T-helper 1 cell treated with Interleukin-12 subunit alpha and Interleukin-12 subunit beta and Interleukin-4 antibody, amounts not matched to agents 30 μg/mL and 1 μg/mL, for 36 hours (primary cell): ENCODE measurements at regions not wholly inside any gene's neighbourhood (a gene's known extent, or its start where the extent isn't known, plus 50 kb on each side); places are given as distances from the start of the nearest gene placed in this dataset.

ENCODE experiments used
- H3K27ac Mint-ChIP-seq: one replicate; pipeline ENCODE4 v1.8.0; 2021; ENCODE audit warnings: mild to moderate bottlenecking, mixed read lengths
- H3K27me3 Mint-ChIP-seq: one replicate; pipeline ENCODE4 v1.8.0; 2021; ENCODE audit warnings: low read depth, mixed read lengths
- H3K36me3 Mint-ChIP-seq: one replicate; pipeline ENCODE4 v1.8.0; 2021; ENCODE audit warnings: low read depth, mixed read lengths
- H3K4me1 Mint-ChIP-seq: one replicate; pipeline ENCODE4 v1.8.0; 2021; ENCODE audit warnings: low read depth, mixed read lengths
- H3K4me3 Mint-ChIP-seq: one replicate; pipeline ENCODE4 v1.8.0; 2021; ENCODE audit warnings: mild to moderate bottlenecking, moderate library complexity, mixed read lengths
- H3K9me3 Mint-ChIP-seq: one replicate; pipeline ENCODE4 v1.8.0; 2021; ENCODE audit warnings: mixed read lengths

DNA sequence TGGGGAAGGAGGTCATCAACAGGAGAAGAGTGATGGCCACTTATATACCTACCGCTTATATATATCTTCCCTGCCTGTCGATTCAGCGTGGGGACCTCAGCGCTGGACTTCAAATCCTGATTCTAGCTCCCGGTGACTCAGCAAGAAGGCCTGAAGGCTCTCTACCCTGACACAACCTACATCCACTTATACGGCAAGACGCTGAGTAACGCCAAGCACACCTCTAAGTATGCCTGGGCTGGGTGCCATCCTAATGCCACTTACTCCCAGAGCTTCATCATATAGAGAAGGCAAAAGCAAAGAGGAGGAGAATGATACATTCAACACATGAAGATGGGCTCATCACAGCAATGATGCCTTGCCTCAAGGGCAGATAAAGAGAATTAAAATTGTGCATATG lies 198.3 kb downstream of the CHIC2 start:
- Mint-ChIP-seq H3K36me3 (no peaks in the 10 kb centered on the region), H3K4me1 (no peaks in the 10 kb centered on the region), H3K4me3 (no peak overlapping the region), H3K27me3 (no peaks in the 10 kb centered on the region), H3K27ac (no peak overlapping the region), H3K9me3 (no peaks in the 10 kb centered on the region)

DNA sequence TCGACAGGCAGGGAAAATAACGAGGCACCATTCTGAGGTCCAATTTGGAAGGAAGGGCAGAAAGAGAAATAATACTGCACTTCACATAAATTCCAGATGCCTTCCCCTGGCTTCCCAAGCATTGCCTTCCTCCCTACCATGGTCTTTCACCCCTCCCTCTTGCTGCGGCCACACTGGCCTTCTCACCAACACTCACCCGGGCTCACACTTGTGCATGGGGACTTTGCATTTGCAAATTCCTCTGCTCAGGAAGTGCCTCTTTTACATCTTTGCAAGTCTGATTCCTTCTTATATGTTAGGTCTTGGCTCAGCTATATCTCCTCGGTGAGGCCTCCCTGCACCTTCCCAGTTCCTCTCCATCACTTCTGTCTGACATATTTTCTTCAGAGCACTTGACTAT lies 199.4 kb downstream of the CHIC2 start:
- Mint-ChIP-seq H3K27ac (no peak overlapping the region), H3K4me3 (no peak overlapping the region), H3K36me3 (no peaks in the 10 kb centered on the region), H3K4me1 (no peaks in the 10 kb centered on the region), H3K9me3 (no peaks in the 10 kb centered on the region), H3K27me3 (peaks cover 3% of the 10 kb centered on the region)

DNA sequence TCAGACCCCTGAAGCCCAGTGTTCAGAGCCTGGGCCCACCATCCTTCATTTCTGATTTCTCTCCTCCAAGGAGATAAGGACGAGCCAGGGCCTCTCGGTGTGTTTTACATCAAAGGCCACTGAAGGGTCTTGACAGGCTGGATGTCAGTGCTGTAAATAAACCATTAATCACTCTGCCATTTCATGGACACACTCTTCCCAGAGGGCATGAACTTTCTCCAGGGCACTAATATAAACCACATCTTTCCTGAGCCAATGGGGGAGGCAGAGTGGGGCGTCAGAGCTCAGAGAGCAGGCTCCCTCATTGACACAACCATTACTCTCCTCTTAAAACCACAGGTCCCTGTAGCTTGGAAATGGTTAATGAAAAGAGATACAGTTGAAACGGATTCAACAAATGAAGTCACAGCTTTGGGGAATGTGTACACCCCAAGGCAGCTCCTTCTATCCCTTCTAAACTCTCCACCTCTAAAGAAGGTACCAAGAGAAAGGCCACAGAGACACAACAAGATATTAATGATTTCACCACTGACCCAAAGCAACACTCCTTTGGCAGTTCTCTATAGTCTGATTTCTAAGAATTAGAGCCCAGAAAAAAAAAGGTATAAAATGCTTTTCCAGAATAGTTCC lies 200.6 kb downstream of the CHIC2 start:
- no peaks in the 10 kb centered on the region for H3K9me3 Mint-ChIP-seq
- no peak overlapping the region for H3K4me3 Mint-ChIP-seq
- H3K27me3 Mint-ChIP-seq, result peaks cover 9% of the 10 kb centered on the region
- no peaks in the 10 kb centered on the region for H3K4me1 Mint-ChIP-seq
- H3K36me3 Mint-ChIP-seq, result no peaks in the 10 kb centered on the region
- no peak overlapping the region for H3K27ac Mint-ChIP-seq

DNA sequence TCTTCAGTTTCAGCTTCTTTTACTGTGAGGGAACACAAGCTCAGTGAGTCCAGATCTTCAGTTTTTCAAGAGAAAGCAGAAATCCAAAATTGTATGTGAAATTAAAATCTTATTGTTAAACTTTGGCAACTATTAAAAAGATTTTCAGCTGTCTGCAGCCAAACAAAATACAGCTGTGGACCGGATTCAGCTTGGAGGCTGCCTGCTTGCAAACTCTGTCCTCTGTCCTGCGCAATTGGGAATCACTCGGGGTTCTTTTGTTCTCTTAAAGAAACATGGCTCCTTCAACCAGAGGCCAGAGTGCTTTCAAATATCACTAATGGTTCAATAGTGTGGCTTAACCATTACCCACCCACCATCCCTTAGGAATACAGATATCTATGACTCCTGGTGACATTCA lies 201.2 kb downstream of the CHIC2 start:
- H3K27me3 Mint-ChIP-seq, result peaks cover 9% of the 10 kb centered on the region
- no peaks in the 10 kb centered on the region for H3K9me3 Mint-ChIP-seq
- H3K27ac Mint-ChIP-seq, result no peak overlapping the region
- no peaks in the 10 kb centered on the region for H3K4me1 Mint-ChIP-seq
- no peaks in the 10 kb centered on the region for H3K36me3 Mint-ChIP-seq
- no peak overlapping the region for H3K4me3 Mint-ChIP-seq

DNA sequence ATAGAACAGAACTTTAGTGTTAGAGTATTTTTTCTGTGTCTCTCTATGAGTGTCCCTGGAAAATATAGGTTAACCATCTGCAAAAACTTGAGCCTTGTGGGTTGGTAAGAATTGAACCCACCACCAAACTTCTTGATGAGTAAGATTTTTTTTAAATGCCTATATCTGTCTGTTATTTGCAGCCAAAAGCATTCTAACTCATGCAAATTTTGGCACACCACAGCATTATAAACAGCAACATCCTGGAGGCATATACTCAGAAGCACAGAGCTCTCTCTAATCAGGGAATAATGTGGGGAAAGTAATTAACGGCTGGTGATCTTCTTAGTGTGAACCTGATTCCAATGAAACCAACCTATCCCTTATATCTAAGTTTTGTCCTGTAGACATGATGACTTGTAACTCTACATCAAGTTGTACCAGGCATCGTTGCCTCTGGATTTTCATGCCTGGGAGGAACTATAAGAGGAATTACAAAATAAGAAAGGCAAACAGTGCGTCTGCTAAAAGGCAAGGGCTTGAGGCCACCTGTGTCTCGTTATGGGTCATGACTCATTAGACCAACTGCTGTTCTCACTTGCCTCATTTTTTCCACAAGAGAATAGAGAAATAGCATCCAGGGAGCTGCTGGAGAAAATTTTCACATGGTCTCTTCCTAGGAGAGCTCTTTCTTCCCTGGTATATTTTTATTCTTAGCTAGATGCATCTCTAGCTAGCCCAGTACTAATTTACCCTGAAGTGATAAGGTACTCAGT lies 202.4 kb downstream of the CHIC2 start:
- Mint-ChIP-seq H3K9me3 (no peaks in the 10 kb centered on the region), H3K4me1 (no peaks in the 10 kb centered on the region), H3K36me3 (no peaks in the 10 kb centered on the region), H3K27me3 (peaks cover 9% of the 10 kb centered on the region), H3K27ac (no peak overlapping the region), H3K4me3 (no peak overlapping the region)

DNA sequence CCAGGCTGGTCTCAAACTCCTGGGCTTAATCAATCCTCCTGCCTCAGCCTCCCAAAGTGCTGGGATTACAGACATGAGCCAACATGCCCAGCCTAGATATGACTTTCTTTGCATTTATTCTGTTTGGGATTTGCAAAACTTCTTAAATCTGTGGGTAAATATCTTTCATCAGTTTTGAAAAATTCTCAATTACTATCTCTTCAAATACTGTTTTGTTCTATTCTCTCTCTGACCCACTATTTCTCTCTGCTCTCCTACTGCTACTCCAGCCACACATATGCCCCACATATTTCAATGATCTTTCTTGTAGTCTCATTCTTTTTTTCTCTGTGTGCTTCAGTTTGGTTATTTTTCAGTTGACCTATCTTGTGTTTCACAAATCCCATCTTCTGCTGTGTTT lies 205.1 kb downstream of the CHIC2 start:
- H3K36me3 Mint-ChIP-seq, result no peaks in the 10 kb centered on the region
- peaks cover 9% of the 10 kb centered on the region for H3K27me3 Mint-ChIP-seq
- H3K4me3 Mint-ChIP-seq, result no peak overlapping the region
- no peaks in the 10 kb centered on the region for H3K9me3 Mint-ChIP-seq
- H3K27ac Mint-ChIP-seq, result no peak overlapping the region
- H3K4me1 Mint-ChIP-seq, result no peaks in the 10 kb centered on the region

DNA sequence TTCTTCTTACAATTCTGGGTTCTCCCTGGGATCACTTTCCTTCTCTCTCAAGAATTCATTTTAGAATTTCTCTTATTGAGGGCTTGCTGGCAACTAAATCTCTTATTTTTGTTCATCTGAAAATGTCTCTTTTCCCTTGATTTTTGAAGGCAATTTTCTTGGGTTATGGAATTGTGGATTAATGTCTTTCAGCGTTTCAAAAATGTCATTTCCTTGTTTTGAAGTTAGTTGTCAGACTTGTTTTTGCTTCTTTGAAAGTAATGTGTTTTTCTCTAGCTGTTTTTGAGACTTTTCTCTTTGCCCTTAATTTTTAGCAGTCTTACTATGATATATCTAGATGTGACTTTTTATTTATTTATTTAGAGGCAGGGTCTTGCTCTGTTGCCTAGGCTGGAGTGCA lies 205.7 kb downstream of the CHIC2 start:
- no peak overlapping the region for H3K4me3 Mint-ChIP-seq
- no peaks in the 10 kb centered on the region for H3K9me3 Mint-ChIP-seq
- no peaks in the 10 kb centered on the region for H3K36me3 Mint-ChIP-seq
- H3K27me3 Mint-ChIP-seq, result peaks cover 9% of the 10 kb centered on the region
- H3K27ac Mint-ChIP-seq, result no peak overlapping the region
- no peaks in the 10 kb centered on the region for H3K4me1 Mint-ChIP-seq

DNA sequence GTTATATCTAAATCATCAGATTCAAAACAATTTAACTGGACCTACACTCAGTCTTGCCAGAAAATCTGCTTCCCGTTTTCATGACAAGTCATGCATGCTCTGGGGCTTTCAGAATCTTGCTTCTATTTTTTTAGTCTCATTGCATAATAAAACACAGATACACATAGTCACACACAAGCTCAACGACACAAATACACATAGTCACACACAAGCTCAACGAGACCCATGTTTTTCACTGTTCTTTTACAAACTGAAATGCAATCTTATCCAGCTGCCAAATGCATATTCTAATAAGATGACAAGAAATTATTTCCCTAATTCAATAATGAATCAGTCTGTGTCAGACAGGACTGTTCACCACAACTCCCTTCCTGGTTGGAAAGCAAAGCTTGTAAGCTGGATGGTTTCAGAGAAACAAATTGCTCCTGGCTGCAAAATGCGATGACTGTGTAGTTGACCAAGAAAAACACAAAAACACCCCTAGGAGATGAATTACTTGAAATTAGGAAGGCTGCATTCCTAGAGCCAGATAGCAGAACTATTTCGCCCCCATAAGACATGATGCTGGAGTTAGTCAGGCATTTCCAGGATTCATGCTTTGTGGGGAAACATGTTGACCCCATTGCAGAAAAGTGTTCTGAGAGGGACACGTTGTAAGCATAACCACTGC lies 208.7 kb downstream of the CHIC2 start:
- H3K4me1 Mint-ChIP-seq, result no peaks in the 10 kb centered on the region
- no peak overlapping the region for H3K4me3 Mint-ChIP-seq
- H3K27ac Mint-ChIP-seq, result no peak overlapping the region
- no peaks in the 10 kb centered on the region for H3K36me3 Mint-ChIP-seq
- no peaks in the 10 kb centered on the region for H3K9me3 Mint-ChIP-seq
- H3K27me3 Mint-ChIP-seq, result peaks cover 9% of the 10 kb centered on the region

DNA sequence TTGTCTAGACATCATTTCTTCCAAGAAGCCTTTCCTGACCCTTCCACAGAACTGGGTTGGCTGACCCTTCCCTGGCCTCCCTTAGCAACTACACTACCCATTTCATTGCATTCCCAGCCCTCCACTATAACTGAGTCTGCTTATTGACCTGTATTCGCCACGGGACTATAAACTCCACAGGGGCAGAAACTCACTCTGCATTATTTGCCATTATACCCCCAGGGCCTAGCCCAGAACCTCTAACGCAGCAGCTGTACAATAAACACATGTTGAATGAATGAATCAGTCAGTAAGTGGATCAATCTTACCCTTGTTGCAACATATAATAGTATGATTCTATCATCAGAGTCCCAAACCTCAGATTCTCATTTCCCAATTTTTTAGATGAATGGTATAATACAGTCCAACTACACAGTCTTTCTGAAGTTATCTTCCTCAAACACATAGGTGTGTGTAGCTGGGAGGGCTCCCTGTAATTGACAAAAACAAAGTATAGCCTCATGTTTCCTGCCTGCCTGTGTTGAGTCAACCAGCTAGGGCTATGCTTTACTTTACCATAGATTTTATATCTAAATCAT lies 209.3 kb downstream of the CHIC2 start:
- Mint-ChIP-seq H3K27me3 (peaks cover 6% of the 10 kb centered on the region), H3K36me3 (no peaks in the 10 kb centered on the region), H3K4me1 (no peaks in the 10 kb centered on the region), H3K9me3 (no peaks in the 10 kb centered on the region), H3K4me3 (no peak overlapping the region), H3K27ac (no peak overlapping the region)

DNA sequence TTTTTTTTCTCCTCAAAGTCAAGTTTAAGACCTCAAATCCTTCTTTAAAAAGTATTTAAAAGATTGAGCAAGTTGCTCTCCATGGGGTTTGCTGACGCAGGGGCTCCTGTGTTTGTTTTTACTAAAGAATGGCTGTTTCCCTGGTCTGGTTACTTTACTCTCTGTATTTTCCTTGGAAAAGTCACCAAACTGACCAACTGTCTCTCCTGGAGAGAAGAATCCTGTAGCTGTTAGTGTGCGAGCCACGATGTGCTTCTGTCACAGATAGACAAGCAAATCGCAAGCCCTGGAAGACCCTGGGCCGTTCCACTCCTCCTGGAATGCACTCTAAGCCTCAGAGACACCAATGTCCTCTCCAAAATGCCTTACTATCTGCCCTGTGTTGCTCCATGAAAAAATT lies 212.1 kb downstream of the CHIC2 start:
- Mint-ChIP-seq H3K27me3 (no peaks in the 10 kb centered on the region), H3K36me3 (no peaks in the 10 kb centered on the region), H3K9me3 (no peaks in the 10 kb centered on the region), H3K4me1 (no peaks in the 10 kb centered on the region), H3K27ac (no peak overlapping the region), H3K4me3 (no peak overlapping the region)

DNA sequence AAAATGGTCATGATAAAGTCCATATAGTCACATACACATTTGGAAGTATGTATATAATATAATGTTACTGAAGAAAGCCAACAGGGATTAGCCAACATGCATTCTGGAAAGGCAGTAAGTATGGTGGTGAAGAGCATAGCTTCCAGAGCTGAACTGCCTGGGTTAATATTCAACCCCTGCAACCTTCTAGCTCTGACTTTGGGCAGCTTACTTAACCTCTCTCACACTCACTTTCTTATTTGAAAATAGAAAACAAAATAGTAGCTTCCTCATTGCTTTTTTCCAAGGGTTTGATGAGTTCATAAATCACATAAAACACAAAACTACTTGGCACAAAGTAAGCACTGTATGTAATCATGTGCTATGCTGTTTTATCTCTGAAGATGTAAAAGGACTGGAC lies 216.4 kb downstream of the CHIC2 start:
- H3K36me3 Mint-ChIP-seq, result no peaks in the 10 kb centered on the region
- H3K4me1 Mint-ChIP-seq, result no peaks in the 10 kb centered on the region
- no peak overlapping the region for H3K27ac Mint-ChIP-seq
- no peaks in the 10 kb centered on the region for H3K27me3 Mint-ChIP-seq
- no peaks in the 10 kb centered on the region for H3K9me3 Mint-ChIP-seq
- no peak overlapping the region for H3K4me3 Mint-ChIP-seq

DNA sequence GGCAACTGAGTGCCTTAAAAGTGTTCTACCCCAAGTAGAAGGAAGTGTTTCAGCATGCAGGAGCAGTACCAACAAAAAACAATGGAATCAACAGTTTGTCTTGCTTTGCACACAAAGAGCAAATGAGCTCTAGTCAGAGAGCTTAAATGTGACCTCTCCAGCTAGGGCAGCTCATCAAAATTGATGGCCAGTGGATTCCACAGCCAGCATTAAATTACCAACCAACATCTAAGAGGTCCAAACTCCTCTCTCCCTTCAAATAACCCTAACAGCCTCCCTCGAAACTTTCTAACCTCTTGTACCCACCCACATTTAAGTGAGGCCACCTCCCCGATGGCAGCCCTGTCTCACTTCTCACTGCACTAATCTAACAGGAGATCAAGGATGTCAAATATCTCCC lies 219.9 kb downstream of the CHIC2 start:
- H3K36me3 Mint-ChIP-seq, result no peaks in the 10 kb centered on the region
- H3K27ac Mint-ChIP-seq, result no peak overlapping the region
- no peaks in the 10 kb centered on the region for H3K9me3 Mint-ChIP-seq
- no peaks in the 10 kb centered on the region for H3K27me3 Mint-ChIP-seq
- H3K4me3 Mint-ChIP-seq, result no peak overlapping the region
- H3K4me1 Mint-ChIP-seq, result no peaks in the 10 kb centered on the region

DNA sequence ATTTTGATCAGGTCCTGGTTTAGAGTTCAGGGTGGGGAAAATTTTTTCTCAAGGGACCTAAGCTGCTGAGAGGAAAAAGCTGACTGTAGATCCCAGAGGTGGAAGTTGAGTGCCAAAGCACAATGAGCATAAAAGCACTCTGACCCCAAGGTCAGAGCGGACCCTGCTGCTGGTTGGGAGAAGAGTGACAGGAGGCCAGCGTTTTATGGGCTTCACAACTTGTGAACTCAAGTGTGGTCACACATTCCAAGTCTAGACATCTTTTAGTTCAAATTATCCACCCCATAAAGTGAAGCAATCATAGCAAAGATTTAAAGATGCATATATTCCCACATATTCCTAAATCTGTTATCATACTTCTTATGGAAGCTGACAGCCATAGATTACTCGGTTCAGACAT lies 220.3 kb downstream of the CHIC2 start:
- Mint-ChIP-seq H3K36me3 (no peaks in the 10 kb centered on the region), H3K27ac (no peak overlapping the region), H3K4me3 (no peak overlapping the region), H3K4me1 (no peaks in the 10 kb centered on the region), H3K27me3 (no peaks in the 10 kb centered on the region), H3K9me3 (no peaks in the 10 kb centered on the region)

DNA sequence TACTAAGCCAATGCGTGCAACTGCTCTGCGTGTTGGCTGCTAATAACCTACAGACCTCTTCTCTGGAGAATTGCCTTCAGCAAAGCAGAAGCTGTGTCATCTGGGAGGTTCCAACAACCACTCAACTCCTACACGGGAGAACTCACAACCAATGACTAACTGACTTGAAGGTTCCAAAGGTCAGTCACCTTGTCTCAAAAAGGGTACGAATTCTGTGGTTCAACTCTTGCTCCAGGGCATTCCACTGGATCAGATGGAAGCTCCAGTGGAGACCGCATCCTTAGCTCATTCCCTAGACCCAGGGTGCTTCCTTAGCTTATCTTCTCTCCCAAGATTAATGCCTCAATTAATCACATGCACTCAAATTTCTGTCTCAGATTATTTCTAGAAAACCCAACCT lies 222.7 kb downstream of the CHIC2 start:
- no peaks in the 10 kb centered on the region for H3K4me1 Mint-ChIP-seq
- H3K36me3 Mint-ChIP-seq, result no peaks in the 10 kb centered on the region
- no peak overlapping the region for H3K27ac Mint-ChIP-seq
- H3K27me3 Mint-ChIP-seq, result no peaks in the 10 kb centered on the region
- no peak overlapping the region for H3K4me3 Mint-ChIP-seq
- no peaks in the 10 kb centered on the region for H3K9me3 Mint-ChIP-seq

DNA sequence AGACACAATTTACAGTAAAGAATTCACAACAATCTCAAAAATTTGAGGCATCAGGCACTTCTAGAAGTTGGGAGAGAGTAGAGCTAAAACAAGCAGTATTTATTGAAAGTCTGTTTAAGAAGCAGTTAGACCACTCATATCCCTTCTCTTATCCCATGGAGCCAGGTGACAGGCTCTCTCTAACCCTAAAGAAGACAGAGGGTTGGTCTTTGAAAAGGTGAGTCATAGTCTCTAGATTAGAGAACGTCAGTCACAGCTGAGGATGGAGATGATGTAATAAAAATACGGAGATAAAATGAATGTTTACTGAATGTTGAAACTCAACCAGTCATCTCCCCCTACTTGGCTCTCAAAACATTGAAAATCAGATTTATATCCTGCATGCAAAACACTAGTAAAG lies 223.8 kb downstream of the CHIC2 start:
- H3K36me3 Mint-ChIP-seq, result no peaks in the 10 kb centered on the region
- no peak overlapping the region for H3K4me3 Mint-ChIP-seq
- no peaks in the 10 kb centered on the region for H3K9me3 Mint-ChIP-seq
- H3K4me1 Mint-ChIP-seq, result no peaks in the 10 kb centered on the region
- no peak overlapping the region for H3K27ac Mint-ChIP-seq
- no peaks in the 10 kb centered on the region for H3K27me3 Mint-ChIP-seq
